GM12874 (cell line): ENCODE measurements at regions not wholly inside any gene's neighbourhood (a gene's known extent, or its start where the extent isn't known, plus 50 kb on each side); places are given as distances from the start of the nearest gene placed in this dataset.

ENCODE experiments used
- TF ChIP-seq, protein P1 (sequence below): IDR thresholded peaks from 2 replicates; pipeline ENCODE4 v1.5.1; 2011; ENCODE audit warnings: low read depth, mild to moderate bottlenecking, control low read depth, low read length, moderate library complexity; ENCODE audit not compliant: insufficient read depth

DNA sequence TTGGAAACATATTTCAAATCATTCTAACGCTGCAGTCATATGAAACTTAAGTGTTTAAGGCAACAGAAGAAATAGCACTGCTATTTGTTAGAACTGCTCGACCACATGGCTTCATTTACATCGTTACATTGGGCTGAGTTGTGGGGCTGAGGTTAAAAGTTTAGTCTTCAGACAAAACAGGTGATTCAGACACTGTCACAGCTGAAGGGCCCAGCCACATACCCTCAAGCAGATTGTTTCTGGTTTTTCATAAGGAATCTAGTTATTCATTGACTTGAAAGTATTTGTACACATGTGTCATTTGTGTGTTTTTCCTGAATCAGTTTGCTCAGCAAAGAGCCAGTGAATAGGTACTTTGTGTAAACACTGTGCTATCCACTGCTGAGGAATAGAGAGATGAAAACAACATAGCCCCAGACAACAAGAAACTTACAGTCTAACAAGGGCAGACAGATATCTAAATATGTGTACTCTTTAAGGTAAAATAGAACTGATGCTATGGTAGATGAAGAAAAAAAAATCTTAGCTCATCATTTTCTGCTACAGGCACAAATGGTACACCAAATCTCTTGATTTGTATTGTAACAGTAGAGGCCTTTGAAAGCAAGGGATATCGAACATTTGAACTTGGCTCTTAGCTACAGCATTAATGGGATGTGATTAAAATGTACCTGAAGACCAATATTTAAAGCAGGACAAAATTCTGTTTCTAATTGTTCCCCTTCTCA is 357.6 kb upstream of the RPS23 start:
- TF ChIP-seq, protein P1, sequence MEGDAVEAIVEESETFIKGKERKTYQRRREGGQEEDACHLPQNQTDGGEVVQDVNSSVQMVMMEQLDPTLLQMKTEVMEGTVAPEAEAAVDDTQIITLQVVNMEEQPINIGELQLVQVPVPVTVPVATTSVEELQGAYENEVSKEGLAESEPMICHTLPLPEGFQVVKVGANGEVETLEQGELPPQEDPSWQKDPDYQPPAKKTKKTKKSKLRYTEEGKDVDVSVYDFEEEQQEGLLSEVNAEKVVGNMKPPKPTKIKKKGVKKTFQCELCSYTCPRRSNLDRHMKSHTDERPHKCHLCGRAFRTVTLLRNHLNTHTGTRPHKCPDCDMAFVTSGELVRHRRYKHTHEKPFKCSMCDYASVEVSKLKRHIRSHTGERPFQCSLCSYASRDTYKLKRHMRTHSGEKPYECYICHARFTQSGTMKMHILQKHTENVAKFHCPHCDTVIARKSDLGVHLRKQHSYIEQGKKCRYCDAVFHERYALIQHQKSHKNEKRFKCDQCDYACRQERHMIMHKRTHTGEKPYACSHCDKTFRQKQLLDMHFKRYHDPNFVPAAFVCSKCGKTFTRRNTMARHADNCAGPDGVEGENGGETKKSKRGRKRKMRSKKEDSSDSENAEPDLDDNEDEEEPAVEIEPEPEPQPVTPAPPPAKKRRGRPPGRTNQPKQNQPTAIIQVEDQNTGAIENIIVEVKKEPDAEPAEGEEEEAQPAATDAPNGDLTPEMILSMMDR: no peak

DNA sequence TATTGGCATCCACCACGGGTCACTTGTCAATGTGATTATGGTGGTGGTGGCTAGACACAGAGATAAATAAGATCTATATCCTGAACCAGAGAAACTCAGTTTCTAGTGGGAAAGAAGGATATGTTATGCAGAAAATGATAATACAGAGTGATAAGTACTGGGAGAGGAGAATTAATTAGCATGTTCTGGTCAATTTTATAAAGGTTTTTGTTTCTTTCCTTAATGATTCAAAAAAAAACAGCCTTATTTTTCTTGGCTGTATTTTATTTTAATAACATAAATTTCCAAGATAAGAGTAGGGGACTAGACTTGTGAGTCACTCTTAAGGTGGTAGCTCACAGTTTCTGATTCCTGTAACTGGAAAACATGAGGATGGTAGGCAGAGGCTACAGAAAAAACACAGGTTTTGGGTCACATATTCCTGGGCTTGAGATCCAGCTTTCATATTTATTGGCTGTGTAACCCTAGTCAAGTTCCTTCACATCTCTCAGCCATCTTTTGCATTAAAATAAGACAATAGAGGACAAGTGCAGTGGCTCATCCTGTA is 350.3 kb upstream of the RPS23 start:
- TF ChIP-seq, protein P1: no peak

DNA sequence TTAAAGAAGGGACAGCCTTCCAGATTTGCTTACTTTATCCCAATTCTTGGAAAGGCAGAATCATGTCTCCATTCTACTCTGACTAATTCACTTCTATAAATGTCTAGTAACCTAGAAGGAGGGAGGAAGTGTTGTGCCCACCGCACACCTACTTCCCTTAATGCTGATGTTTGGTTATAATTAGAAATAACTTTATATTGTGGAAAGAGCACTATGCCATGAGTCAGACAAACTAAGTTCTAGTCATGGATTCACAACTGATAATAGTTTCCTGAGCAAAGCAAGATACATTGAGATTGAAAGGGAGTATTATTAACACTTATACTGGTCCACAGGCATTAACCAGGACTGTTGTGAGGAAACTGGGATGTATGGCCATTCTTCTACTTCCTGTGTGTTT is 345.9 kb upstream of the RPS23 start:
- TF ChIP-seq, protein P1: no peak

DNA sequence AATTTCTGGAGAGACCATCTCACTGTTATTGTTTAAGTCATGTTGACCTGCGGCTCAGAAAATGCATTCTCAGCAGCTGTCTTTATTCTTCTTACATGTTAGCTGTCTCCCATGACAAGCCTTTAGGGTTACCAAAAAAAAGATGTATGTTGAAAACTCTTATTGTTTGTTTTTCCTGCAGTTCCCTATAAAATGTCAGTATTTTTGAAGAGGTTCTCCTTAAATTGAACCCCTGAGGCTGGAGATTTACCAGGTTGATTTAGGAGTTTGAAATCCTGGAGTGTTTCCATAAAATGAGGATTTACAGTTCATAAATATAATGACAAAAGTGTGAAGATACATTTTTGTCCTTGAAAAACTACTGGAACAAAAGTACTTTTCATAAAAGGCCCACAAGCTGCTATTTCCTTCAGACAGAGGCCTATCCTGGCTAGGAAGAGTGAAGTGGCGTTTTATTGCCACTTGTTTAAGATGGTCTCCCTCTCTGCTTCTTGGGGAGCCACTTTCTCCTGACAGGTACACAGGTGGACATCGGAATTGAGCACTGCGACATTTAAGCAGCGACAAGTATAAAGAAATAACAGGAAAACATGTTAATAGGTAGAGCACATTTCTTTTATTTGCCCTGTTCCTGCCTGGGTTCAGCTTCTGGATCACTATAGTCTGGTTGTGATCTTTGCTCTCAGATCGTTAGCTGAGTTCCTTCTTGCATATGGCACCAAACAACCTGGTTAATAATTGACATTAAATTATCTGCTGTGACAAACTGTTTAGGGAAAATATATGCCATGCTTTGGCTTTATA is 344.8 kb upstream of the RPS23 start:
- TF ChIP-seq, protein P1: no peak

DNA sequence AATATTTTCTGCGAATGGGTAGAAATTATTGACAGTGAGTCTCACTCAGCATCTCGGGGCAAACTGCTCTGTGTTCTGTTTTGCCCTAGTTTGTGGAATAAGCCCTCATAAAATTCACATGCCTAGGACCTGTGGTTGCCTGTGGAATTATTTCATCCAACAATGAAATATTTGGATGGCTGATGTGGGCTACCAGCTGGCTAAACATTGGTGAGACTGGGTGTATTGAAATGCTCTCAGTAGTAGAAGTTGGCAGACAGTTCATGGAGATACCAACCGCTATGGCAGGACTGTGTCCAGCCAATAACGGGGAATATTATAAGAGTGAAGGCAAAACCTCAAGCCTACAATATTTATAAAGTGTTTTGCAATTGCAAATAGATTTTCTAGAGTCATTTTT is 344.1 kb upstream of the RPS23 start:
- TF ChIP-seq, protein P1: no peak

DNA sequence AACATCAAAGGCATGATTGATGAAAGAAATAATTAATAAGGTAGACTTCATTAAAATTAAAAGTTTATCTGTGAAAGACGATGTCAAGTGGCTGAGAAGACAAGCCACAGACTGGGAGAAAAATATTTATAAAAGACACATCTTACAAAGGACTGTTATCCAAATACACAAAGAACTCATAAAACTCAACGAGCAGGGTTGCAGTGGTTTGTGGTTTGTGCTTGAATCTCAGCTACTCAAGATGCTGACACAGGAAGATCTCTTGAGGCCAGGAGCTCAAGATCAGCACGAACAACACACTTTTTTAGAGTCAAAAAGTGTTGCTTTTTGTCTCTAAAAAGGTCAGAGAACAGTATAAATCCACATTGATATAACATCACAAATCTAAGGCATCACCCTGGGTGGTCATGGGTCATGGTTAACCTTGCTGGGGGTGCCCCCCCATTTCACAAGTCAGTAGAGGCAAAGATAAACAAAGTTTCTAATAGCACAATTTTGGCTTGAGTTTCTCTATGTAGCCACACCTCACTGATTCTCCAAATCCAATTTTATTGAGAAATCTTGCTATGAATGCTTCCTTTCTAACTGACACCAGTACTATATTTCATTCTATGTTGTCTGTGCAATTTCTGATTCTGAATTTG is 342.9 kb upstream of the RPS23 start:
- TF ChIP-seq, protein P1: no peak

DNA sequence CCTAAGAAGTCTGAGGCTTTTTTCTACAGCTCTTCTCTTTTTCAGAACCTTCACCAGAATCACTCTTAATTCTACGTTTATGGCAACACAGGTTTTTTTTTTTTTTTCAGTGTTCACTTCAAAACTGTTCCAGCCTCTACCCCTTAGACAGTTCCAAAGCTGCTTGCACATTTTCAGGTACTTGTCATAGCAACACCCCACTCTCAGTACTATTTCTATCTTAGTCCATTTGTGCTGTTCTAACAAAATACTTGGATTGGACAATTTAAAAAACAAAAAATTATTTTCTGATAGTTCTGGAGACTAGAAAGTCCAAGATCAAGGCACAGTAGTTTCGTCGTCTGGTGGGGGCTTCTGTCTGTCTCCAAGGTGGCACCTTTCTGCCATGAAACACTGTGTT is 340.9 kb upstream of the RPS23 start:
- TF ChIP-seq, protein P1: no peak
